Endothelial cell of umbilical vein (primary cell): ENCODE measurements at regions not wholly inside any gene's neighbourhood (a gene's known extent, or its start where the extent isn't known, plus 50 kb on each side); places are given as distances from the start of the nearest gene placed in this dataset.

Experiments
- CTCF ChIP-seq, 2 donors: IDR thresholded peaks; 1 replicate in 1 of 2; 2 replicates in 1 of 2; pipeline ENCODE4 v1.5.1; 2011; ENCODE audit warnings: low read length in 2 of 2, mild to moderate bottlenecking in 2 of 2, moderate library complexity in 2 of 2, control low read depth in 1 of 2, inconsistent platforms in 1 of 2, low read depth in 1 of 2; ENCODE audit not compliant: insufficient read depth in 1 of 2; ENCODE audit errors: extremely low read depth in 1 of 2
- EZH2 ChIP-seq: IDR thresholded peaks from 2 replicates; pipeline ENCODE4 v1.6.1; 2012; ENCODE audit warnings: borderline replicate concordance, low read depth, mild to moderate bottlenecking, moderate library complexity, low read length, inconsistent platforms; ENCODE audit not compliant: severe bottlenecking
- FOS ChIP-seq: IDR thresholded peaks from 2 replicates; pipeline ENCODE4 v1.6.1; 2011; ENCODE audit warnings: mild to moderate bottlenecking, low read length, moderate library complexity, borderline replicate concordance; ENCODE audit not compliant: insufficient read depth
- GATA2 ChIP-seq: IDR thresholded peaks from 2 replicates; pipeline ENCODE4 v1.7.0; 2011; ENCODE audit warnings: low read depth, mild to moderate bottlenecking, moderate library complexity, mixed read lengths, low read length; ENCODE audit not compliant: insufficient read length, insufficient read depth
- JUN ChIP-seq: IDR thresholded peaks from 2 replicates; pipeline ENCODE4 v1.6.1; 2011; ENCODE audit warnings: borderline replicate concordance, low read depth; ENCODE audit not compliant: insufficient read length, insufficient read depth
- MYC ChIP-seq: IDR thresholded peaks from one replicate; pipeline ENCODE4 v1.6.1; 2011; ENCODE audit warnings: mild to moderate bottlenecking, low read depth, low read length
- POLR2A ChIP-seq: IDR thresholded peaks from 2 replicates; pipeline ENCODE4 v1.6.1; 2012; ENCODE audit warnings: low read depth, mild to moderate bottlenecking, control low read depth, low read length
- POLR2AphosphoS5 ChIP-seq: IDR thresholded peaks from 2 replicates; pipeline ENCODE4 v1.6.1; 2012; ENCODE audit warnings: low read depth, mild to moderate bottlenecking, control low read depth, low read length, moderate library complexity; ENCODE audit not compliant: insufficient read depth
- TF ChIP-seq, protein P1 (sequence below): IDR thresholded peaks from 2 replicates; pipeline ENCODE4 v1.6.1; 2011; ENCODE audit not compliant: insufficient read depth, insufficient read length

- TF ChIP-seq CTCF (IDR thresholded peaks at IDR 0.05; ENCODE audit: extremely low read depth in 1 of 2, insufficient read depth in 1 of 2, low read depth in 1 of 2, low read length in 2 of 2) (no peak), POLR2A (no peak), GATA2 (no peak), JUN (no peak), POLR2AphosphoS5 (no peak), EZH2 (no peak), MYC (no peak), FOS (no peak)
- TF ChIP-seq, protein P1, sequence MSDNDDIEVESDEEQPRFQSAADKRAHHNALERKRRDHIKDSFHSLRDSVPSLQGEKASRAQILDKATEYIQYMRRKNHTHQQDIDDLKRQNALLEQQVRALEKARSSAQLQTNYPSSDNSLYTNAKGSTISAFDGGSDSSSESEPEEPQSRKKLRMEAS, result no peak
These were observed 555.2 kb upstream of the SETBP1 start for GRCh38 chr18:44125446-44125845.
